GDM1 (cell line): ENCODE measurements at regions not wholly inside any gene's neighbourhood (a gene's known extent, or its start where the extent isn't known, plus 50 kb on each side); places are given as distances from the start of the nearest gene placed in this dataset.

ENCODE experiments used
- DNase-seq: peaks from one replicate; lab custom pipeline; 2025; lab: John Stamatoyannopoulos, UW

DNA sequence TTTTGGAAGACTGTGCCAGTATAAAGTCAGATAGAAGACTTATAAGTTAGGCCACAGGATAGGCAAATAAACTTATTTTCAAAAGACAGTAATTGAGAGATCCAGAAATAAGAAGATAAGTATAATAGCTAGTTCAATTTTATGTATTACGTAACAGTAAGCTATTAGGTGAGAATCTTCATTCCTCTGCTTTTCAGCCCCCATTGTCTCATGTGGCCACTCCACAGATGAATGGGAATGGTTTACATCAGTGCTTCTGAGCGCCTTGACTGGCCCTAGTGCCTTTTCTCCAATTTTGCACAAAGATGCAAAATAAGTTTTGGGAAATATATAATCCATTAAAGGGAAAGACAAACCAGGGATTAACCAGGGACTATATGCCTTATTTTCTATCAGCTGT is 550.5 kb downstream of the MMUT start:
- DNase-seq = no peak

DNA sequence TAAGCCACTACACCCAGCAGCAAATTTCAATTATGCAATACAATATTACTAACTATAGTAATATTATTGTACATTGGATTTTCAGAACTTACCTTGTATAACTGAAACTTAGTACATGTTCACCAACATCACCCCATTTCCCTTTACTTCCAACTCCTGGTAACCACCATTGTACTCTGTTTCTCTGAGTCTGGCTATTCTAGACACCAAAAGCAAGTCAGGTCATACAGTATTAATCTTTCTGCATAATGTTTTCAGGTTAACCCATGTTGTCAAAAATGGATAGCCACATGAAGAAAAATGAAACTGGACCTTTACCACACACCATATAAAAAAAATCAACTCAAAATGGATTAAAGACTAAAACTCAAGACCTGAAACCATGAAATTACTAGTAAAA is 558.2 kb downstream of the MMUT start:
- no peak for DNase-seq

DNA sequence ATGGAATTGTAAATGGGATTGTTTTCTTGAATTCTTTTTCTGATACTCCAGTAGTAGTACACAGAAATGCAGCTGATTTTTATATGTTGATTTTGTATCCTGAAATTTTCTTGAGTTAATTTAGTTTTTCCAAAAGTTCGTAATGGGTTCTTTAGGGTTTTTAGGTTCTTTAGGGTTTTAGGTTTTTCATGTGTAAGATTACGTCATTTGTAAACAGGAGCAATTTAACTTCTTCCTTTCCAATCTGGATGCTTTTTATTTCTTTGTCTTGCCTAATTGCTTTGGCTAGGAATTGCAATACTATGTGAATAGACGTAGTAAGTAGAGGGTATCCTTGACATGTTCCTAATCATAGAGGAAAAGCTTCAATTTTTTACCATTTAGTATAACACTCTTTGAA is 568.6 kb downstream of the MMUT start:
- no peak for DNase-seq

DNA sequence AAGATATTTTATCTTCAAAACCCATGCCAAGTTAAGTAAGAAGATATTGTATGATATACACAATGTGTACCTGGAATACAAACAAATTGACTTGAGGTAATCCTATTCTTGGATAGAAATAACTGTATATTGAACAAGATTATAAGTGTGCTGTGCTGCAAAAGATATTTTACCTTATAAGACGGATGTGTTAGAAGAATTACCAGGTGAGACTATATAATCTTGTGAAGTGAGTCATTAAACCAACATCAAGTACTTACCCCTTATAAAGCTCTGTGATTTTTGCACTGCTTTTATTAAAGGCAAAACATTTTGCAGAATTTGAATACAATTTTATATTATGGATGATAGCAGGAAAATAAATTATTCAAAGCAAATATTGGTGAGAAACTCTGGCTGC is 570.0 kb downstream of the MMUT start:
- DNase-seq = no peak

DNA sequence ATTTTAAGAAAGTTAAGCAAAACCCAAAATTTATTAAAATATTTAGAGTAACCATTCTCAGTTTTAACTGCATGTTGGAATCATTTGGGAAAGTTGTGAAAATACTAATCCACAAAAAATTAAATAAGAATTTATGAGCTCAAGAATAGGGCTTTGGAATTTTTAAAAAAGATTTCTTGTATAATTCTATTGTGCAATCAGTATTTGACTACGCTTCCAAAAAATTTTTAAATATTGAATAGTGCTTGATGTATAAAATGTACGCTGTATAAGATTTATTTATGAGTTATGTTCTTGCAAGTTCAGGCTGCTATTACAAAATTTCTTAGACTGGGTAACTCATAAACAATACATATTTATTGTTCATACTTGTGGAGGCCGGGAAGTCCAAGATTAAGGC is 571.7 kb downstream of the MMUT start:
- no peak for DNase-seq

DNA sequence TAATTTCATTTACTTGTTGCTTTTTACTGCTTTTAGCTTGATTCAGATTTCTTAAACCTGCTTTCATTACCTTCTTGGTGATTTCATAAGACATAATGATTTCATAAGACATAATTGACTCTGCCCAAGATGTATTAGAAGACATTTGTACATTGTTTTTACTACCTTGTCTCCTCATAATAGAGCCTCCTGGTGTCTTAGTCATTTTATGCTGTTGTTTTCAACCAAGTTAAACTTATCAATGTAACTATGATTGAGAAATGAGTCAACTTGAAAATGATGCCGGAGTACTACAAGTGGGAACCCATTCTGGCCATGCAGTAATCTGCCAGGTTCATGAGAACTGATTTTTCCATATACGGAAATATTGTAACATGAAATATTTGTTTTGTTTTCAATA is 573.6 kb downstream of the MMUT start:
- DNase-seq = no peak

DNA sequence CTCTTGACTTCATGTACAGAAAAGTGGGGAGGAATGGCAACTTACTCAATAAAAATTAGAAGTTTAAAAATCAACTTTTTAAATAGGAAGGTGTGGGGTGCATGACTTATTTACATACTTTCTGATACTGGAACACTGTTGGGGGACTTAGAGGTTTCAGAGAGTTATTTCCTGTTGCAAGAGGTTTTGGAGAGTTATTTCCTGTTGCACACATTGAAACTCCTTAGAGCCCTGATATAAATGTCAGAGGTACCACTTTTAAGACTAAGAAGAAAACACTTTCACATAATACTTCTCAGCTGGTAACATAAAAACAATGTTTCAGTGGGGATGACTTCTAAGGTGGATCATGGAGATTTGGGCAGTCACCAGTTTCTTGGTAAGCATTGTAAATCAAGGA is 579.9 kb downstream of the MMUT start:
- DNase-seq = no peak

DNA sequence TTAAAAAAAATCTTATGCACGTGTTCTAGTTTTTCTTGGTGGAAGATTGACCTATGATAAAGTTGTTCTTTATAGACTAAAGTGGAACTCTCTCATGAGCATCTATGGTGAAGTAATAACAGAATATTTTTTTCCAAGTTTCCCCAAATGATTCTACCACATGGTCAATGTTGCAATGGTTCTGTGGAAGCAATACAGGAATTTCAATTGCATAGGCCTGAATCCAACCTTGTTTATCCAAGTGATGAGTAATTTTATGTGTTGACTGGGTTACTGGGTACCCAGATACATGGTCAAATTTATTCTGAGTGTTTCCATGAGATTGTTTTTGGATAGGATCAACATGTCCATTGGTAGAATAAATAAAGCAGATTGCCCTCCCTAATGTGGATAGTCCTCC is 581.5 kb downstream of the MMUT start:
- DNase-seq = no peak

DNA sequence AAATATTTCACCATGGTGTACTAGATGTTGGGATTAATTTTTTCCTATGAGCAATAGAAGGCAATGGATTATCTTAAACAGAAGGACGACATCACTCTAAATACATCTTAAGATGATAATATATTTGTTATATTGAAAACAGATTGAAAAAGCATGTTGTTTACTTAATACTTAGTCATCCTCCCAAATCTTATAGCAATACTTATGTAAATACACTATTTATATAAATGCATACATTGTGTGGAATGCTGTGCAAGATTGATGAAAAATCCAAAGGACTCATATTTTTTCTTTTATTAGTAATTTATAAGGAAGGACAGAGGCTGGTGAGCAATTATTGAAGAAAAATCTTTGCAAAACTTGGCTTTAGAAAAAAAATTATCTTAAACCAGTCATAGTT is 593.5 kb downstream of the MMUT start:
- no peak for DNase-seq

DNA sequence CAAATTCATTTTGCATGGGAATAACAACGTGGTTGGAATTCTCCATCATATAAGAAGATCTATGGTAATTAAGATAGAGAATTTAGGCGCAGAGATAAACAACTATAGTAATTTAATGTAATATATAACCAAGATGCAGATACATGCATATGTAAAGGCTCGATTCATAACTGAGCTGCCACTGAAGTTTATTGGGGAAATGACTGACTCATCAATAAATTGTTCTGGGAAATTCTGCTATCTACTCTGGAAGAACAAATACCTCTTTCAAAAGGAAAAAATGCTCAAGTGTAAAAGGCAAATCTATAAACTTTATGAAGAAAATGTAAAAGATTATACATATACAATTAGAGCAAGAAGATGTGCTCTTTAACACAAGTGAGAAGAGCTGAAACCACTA is 596.4 kb downstream of the MMUT start:
- no peak for DNase-seq

DNA sequence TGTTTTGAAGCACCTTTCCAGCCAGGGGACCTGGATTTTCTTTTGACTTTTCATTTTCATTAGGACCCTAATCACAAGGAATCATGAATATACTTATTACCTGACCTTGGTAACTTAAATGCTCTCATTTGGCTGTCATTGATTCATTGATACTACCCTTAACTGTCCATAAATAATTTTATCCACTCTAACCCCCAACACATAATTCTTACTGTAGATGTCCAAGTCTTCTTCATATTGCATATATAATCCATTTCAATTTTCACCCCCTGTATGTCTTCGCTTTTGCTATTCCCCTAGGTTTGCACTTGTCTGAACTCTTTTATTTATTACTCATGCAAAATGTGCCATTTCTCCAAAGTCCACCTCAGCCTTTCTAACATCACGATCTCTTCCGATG is 602.9 kb downstream of the MMUT start:
- no peak for DNase-seq

DNA sequence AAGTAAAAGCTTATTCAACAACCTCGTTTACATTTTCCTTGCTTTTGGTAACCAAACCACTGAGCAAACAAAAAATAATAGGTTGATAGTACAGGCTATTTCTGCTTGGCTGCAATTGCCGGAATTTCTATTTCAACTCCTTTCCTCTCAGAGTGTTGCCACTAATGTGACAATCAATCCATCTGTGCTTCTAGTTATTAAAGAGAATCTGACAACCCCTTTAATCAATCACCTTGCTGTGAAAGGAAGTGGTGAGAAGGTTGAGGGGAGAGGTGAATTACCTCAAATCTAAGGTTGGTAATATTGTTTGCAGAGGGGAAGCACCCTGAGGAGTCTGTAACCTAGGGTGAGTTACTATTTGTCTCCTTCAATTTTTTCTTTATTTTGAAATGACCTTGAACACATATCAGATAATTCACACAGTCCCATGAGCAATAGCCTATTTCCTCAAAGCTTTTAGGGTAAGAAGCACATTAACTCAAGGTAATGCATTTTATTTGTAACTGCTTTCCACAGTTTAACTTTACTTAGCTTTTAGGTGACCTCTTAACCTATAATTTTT is 603.4 kb downstream of the MMUT start:
- DNase-seq = no peak

DNA sequence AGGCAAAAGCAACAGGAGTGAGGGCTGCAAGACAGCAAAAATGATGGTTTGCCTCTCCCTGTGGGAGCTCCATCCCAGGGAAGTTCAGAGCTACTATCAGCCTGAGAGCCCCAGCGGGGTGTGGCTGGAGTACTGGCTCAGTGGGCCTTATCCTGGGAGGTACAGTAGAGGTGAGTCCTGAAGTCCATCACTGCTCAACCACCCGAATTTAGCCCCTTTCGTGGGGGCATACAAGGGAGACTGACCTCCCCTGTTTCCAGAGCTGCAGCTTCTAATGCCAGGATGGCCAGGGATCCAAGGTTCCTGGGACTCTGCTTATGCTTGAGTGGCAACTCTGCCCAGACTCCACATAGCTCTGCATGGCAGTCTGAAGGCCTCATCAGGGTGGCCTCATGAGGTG is 617.8 kb downstream of the MMUT start:
- no peak for DNase-seq

DNA sequence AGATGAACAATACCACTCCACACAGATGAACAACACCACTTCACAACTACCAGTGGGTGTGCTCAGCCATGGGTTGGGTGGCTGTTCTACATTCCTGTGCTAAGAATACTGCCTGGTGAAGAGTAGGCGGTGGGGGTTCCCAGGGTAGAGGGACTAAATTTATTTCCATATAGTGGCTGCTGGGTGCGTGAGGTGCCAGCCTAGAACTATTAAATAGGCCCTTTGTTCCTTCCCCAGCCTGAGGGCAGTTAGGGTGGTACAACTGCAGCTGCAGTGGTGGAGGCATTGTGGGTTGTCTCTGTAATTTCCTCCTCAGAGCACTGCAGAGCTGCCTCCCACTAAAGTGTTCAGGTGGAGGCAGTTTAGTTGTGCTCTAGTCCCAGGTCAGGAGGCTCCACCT is 618.4 kb downstream of the MMUT start:
- DNase-seq = no peak

DNA sequence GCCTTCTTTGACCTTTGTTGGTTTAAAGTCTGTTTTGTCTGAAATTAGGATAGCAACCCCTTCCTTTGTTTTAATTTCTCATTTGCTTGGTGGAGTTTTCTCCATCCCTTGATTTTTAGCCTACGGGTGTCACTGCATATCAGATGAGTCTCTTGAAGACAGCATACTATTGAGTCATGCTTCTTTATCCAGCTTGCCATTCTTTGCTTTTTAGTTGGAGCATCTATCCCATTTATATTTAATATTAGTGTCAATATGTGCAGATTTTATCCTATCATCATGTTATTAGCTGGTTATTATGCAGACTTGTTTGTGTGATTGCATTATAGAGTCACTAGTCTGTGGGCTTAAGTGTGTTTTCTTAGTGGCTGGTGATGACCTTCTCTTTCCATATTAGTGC is 622.2 kb downstream of the MMUT start:
- DNase-seq = no peak

DNA sequence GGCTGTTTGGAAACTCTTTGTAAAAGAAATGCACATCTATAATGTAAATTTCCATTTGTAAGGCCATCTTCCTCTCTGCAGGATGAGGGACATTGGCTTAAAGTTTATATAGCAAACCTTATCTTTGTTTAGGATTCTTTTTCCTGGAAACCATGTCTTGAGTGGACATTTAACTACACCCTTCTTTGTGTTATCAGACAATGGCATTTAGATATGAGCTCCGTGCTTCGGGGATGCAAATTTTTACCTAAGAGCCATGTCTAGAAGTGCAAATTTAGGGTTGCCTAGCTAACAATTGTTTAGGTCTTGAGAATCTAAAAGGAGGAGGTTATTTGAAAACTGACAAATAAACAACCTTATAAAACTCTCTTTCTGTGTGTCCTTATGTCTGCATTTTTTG is 623.8 kb downstream of the MMUT start:
- no peak for DNase-seq

DNA sequence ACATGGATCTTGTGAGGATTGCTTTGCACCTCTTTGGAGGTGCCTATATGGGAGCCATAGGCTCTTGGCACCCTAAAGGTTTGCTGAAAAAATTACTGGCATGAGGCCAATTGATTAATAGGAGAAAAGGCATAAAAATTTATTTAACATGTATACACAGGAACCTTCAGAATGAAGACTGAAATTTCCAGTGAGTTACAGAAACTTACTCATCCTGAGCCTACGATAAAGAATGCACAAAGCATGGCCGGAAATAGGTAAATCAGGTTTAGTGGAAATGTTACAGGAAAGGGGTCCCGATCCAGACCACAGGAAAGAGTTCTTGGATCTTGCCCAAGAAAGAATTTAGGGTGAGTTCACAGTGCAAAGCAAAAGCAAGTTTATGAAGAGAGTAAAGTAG is 625.3 kb downstream of the MMUT start:
- no peak for DNase-seq

DNA sequence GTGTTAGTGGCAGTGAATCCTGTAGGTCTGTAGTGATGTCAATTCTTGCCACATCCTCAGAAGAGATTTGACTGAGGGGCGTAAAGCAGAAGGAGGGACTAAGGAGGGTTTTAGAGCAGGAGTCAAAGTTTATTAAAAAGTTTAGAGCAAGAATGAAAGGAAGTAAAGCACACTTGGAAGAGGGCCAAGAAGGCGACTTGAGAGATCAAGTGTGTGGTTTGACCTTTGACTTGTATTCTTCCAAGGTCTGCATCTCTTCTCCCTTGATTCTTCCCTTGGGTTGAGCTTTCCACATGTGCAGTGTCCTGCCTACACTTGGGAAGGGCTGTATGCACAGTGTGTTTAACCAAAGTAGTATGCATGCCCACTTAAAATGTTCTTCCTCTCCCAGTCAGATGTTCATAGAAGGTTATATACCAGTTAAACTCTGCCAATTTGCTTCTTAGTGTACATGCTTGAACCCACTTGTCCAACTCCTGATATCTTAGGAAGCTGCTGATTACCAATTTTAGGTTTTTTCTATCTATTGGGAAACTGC is 627.6 kb downstream of the MMUT start:
- DNase-seq = no peak

DNA sequence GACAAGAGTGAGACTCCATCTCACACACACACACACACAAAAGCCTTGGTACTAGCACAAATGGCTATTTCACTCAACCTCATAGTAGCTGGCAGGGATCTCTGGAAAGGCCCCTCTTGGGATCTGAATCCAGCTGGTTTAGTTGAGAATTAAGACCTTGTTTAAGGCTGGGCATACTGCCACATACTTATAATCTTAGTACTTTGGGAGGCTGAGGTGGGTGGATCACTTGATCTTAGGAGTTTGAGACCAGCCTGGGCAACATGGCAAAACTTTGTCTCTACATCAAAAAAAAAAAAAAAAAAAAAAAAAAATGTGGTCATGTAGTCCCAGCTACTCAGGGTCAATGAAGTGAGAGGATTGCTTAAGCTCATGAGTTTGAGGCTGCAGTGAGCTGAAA is 628.3 kb downstream of the MMUT start:
- DNase-seq = no peak

DNA sequence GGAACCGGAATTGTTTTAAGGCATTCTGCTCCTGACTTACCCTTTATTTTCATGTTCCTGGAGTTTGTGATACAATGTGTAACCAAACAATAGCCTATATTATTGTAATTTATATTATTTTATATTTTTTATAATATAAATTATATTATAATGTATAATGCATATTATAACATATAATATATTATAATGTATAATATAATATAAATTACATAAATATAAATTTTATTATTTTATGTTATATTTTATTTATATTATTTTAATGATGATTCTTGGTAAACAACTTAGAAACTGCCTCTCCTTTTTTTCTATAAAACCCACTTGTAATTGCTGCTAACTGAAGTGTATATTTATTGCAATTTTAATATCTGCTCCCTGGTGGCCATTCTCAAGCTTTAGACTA is 629.1 kb downstream of the MMUT start:
- DNase-seq = no peak

DNA sequence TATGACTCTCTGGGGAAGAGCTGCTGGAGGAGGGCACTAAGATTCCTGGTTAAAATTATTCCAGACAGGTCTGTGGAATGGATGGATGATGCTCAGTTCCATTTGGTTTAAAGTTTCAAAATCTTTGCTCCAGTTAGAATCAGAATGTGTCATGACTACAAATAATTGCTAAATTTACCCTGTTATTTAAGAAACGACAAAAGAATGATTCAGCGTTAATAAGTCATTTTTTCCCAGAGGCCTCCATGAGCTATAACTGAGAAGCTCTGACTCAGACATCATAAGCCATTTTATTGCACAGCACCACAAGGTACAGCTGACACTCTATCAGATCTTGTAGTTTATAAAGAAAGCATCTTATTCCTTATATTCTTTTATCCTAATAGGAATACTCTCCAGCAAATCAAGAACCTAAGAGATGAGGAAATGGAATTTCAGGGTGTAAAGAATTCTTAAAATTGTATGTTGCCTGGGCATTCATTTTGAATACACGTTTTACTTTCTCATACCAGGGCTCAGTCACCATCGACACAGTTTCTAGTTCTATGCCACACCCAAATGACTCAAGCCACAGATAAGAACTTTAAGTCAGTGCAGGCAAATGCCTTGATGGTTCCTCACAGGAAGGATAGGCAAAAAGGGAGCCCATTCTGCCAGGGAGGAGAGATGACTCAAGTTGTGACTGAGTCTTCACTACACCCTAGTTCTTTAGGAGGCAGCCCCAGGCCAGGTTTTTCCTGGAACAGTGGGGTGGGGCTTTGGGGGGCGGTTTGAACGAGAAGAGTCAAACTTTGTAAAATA is 636.0 kb downstream of the MMUT start:
- DNase-seq = no peak

DNA sequence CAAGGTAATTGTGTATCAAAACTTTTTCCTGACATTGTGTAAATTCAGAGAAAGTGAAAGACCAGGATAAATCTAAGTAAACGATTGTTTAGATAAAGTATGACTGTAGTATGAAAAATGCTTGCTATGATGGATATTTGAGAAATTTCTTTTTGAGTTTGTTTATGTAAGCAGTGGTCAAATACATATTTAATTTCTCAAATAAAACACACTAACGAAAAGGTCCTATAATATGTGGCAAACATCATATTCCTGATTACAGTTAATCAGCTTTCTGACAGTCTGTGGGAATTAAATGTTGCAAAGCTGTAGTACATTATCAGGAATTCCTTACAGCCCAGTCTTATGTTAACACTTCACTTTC is 636.9 kb downstream of the MMUT start:
- DNase-seq = no peak

DNA sequence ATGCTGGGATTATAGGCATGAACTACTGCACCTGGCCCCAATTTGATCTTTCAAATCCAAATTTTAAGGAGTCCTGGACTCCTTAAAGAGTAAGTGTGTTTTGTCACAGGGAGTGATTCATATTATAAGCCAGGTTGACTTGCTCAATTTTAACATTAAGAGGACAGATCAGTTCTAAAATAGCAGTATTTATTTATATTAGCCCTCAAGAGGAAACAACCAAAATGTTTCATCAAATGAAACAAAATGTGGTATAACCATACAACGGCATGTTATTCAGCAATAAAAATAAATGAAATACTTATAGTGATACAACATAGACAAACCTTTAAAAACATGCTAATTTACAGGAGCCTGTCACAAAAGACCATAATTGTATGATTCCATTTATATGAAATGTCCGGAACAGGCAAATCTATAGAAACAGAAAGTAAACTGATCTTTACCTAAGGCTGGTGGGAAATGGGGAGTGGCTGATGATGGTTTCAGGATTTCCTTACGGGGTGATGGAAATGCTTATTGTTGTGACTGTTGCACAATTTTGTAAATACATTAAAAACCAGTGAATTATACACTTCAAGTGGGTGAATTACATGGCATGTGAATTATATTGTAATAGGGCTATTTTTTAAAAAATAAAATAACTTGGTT is 637.4 kb downstream of the MMUT start:
- no peak for DNase-seq

DNA sequence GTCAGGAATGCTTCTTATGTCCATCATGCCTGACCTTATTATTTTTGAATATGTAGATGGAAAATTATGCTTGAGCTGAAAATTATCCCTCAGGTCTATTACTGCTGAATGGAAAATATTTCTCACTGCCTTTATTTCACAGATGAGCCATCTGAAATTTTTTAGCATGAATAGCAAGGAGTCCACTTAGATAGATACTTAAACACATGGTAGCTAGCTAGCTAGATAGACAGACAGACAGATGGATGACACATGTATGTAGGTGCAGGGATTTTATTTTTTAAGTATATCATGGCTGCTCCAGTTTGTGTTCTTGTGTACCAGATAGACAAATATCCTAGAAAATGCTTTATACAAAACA is 645.0 kb downstream of the MMUT start:
- no peak for DNase-seq
